ENCODE measurements at regions not wholly inside any gene's neighbourhood (a gene's known extent, or its start where the extent isn't known, plus 50 kb on each side); places are given as distances from the start of the nearest gene placed in this dataset.

GRCh38 chr14:39843881-39844280, 411.6 kb upstream of the FBXO33 start:
- no peak for DNase-seq

GRCh38 chr14:39841088-39841487, 408.9 kb upstream of the FBXO33 start:
- no peak for DNase-seq

- DNase-seq: no peak
These were observed 395.8 kb upstream of the FBXO33 start for GRCh38 chr14:39827901-39828655.

GRCh38 chr14:39812532-39813320, 380.5 kb upstream of the FBXO33 start:
- no peak for DNase-seq

- no peak for DNase-seq
These were observed 375.0 kb upstream of the FBXO33 start for GRCh38 chr14:39807271-39807670.

GRCh38 chr14:39784461-39784860, 352.2 kb upstream of the FBXO33 start:
- DNase-seq: no peak

- DNase-seq: no peak
These were observed 349.2 kb upstream of the FBXO33 start for GRCh38 chr14:39781466-39781865.

- no peak for DNase-seq
These were observed 341.3 kb upstream of the FBXO33 start for GRCh38 chr14:39773387-39774126.

- DNase-seq: no peak
These were observed 340.4 kb upstream of the FBXO33 start for GRCh38 chr14:39772627-39773026.

- no peak for DNase-seq
These were observed 336.4 kb upstream of the FBXO33 start for GRCh38 chr14:39768589-39768988.

- DNase-seq: no peak
These were observed 334.3 kb upstream of the FBXO33 start for GRCh38 chr14:39766397-39767000.

GRCh38 chr14:39765676-39766075, 333.4 kb upstream of the FBXO33 start:
- DNase-seq: no peak

GRCh38 chr14:39763402-39763890, 331.2 kb upstream of the FBXO33 start:
- no peak for DNase-seq

- DNase-seq: no peak
These were observed 330.6 kb upstream of the FBXO33 start for GRCh38 chr14:39762576-39763401.

- no peak for DNase-seq
These were observed 323.1 kb upstream of the FBXO33 start for GRCh38 chr14:39755269-39755878.

- no peak for DNase-seq
These were observed 308.2 kb upstream of the FBXO33 start for GRCh38 chr14:39740454-39740853.

GRCh38 chr14:39739796-39740195, 307.6 kb upstream of the FBXO33 start:
- no peak for DNase-seq

- DNase-seq: no peak
These were observed 302.1 kb upstream of the FBXO33 start for GRCh38 chr14:39734306-39734705.

GRCh38 chr14:39733741-39734140, 301.5 kb upstream of the FBXO33 start:
- no peak for DNase-seq

GRCh38 chr14:39731912-39732311, 299.7 kb upstream of the FBXO33 start:
- DNase-seq: no peak

- DNase-seq: no peak
These were observed 294.3 kb upstream of the FBXO33 start for GRCh38 chr14:39726563-39726962.

Measured in HCEC 1CT (cell line).